SK-N-MC (cell line): ENCODE measurements at regions not wholly inside any gene's neighbourhood (a gene's known extent, or its start where the extent isn't known, plus 50 kb on each side); places are given as distances from the start of the nearest gene placed in this dataset.

ENCODE experiments used
- EZH2 ChIP-seq: fragments of 200-600 bp; sonication (generic); IDR thresholded peaks from one replicate; pipeline ENCODE4 v1.6.1; 2017; ENCODE audit warnings: antibody characterized with exemption
- FOXP2 ChIP-seq: optimal IDR thresholded peaks from 2 replicates; pipeline ENCODE3; 2011; ENCODE audit warnings: mild to moderate bottlenecking, moderate library complexity; ENCODE audit not compliant: insufficient read depth; ENCODE audit errors: extremely low read length, control extremely low read depth
- POLR2AphosphoS5 ChIP-seq: IDR thresholded peaks from 2 replicates; pipeline ENCODE4 v1.6.1; 2012; ENCODE audit warnings: mild to moderate bottlenecking, low read depth, low read length, borderline replicate concordance

DNA sequence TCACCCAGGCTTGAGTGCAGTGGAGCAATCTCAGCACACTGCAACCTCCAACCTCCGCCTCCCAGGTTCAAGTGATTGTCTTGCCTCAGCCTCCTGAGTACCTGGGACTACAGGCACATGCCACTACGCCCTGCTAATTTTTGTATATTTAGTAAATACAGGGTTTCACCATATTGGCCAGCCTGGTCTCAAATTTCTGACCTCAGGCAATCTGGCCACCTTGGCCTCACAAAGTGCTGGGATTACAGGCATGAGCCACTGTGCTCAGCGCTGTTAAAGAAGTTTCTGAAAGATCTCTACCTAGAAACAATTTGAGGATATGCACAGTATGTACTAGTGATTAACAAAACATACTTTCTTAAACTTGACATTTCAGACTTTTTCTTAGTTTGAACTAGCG is 182.6 kb upstream of the ESRRG start:
- TF ChIP-seq POLR2AphosphoS5 = no peak
- no peak for TF ChIP-seq EZH2
- no peak for TF ChIP-seq FOXP2
